Fibroblast of pulmonary artery (primary cell): ENCODE measurements at regions not wholly inside any gene's neighbourhood (a gene's known extent, or its start where the extent isn't known, plus 50 kb on each side); places are given as distances from the start of the nearest gene placed in this dataset.

Source experiments
- DNase-seq: peaks from one replicate; pipeline ENCODE4 v3.0.0-alpha.2; 2010; ENCODE audit warnings: low read depth
- H3K4me3 ChIP-seq: replicated peaks from 2 replicates; pipeline ENCODE4 v1.5.1; 2011; ENCODE audit warnings: low read depth, mild to moderate bottlenecking, control low read depth, low read length, moderate library complexity
- TF ChIP-seq, protein P1 (sequence below): IDR thresholded peaks from 2 replicates; pipeline ENCODE4 v1.5.1; 2011; ENCODE audit warnings: mild to moderate bottlenecking, control low read depth, low read length, inconsistent platforms; ENCODE audit errors: missing control alignments

DNA sequence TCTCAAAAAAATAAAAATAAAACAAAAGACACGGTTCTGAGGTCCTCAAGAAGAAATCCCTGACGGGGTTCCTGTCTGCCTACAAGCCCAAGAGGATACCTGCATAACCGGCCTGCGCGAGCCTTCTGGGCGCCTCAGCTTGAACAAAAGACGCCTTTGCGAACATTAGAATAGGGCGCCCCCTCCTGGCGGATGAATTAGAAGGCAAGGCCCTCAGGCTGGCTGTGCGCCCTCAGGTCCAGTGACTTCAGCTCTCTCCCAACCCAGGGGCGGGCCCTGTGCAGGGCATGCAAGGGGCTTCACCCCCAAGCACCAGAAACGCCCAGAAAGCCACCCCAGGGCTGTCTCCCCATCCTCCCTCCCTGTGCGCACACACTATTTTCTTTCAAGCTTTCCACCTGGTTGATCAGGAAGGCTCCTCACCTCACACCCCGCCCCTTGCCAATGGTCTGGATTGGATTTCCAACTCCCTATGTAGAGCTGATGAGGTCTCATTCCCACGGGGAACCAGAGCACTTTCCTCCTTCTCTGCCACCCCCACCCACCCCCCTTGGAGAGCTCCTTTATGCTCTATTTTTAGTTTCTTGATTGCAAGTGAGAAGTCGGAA is 273.3 kb downstream of the BUD13 start:
- TF ChIP-seq, protein P1, sequence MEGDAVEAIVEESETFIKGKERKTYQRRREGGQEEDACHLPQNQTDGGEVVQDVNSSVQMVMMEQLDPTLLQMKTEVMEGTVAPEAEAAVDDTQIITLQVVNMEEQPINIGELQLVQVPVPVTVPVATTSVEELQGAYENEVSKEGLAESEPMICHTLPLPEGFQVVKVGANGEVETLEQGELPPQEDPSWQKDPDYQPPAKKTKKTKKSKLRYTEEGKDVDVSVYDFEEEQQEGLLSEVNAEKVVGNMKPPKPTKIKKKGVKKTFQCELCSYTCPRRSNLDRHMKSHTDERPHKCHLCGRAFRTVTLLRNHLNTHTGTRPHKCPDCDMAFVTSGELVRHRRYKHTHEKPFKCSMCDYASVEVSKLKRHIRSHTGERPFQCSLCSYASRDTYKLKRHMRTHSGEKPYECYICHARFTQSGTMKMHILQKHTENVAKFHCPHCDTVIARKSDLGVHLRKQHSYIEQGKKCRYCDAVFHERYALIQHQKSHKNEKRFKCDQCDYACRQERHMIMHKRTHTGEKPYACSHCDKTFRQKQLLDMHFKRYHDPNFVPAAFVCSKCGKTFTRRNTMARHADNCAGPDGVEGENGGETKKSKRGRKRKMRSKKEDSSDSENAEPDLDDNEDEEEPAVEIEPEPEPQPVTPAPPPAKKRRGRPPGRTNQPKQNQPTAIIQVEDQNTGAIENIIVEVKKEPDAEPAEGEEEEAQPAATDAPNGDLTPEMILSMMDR: peak; percentile 44

DNA sequence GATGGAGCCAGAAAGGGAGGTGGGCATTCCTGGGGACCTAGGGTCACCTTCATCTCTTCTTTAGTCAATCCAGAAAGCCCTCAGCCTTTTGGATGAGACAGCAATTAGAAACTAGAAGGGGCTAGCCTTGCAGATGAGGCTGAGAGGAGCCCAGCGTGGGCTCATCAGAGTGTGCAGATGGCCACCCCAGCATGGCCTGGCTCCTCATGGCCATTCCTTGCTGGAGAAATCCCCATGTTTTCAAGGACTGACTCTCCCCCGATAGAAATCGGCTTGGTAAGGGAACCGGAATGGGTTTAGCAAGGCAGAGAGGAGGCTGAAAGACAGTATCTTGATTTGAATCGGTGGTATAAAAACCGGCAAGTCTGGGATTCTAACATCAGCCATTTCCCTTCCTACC is 274.6 kb downstream of the BUD13 start:
- TF ChIP-seq, protein P1: no peak
- no peak for DNase-seq

More for the DNA sequence above, 273.3 kb downstream of the BUD13 start:
- no peak overlapping the region for H3K4me3 ChIP-seq
- peak; percentile 41 for DNase-seq

DNA sequence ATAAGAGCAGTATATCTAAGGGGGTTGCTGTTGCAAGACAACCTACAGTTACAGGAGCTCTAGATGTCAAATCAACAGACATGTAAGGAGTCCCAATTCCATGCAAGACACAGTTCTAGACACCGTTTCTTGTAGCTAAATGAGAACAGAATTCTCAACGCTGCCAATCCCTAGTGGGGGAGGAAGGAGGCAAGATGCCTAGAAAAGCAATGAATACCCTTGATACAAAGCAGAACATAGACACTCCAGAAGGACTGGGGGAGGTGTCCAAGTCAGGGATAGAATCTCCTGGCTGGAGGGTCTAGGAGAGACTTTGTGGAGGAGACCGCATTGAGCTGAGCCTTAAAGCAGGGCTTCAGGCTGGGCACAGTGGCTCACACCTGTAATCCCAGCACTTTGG is 280.2 kb downstream of the BUD13 start:
- no peak overlapping the region for H3K4me3 ChIP-seq
- no peak for DNase-seq
- TF ChIP-seq, protein P1: no peak

More for the DNA sequence above, 274.6 kb downstream of the BUD13 start:
- no peak overlapping the region for H3K4me3 ChIP-seq

DNA sequence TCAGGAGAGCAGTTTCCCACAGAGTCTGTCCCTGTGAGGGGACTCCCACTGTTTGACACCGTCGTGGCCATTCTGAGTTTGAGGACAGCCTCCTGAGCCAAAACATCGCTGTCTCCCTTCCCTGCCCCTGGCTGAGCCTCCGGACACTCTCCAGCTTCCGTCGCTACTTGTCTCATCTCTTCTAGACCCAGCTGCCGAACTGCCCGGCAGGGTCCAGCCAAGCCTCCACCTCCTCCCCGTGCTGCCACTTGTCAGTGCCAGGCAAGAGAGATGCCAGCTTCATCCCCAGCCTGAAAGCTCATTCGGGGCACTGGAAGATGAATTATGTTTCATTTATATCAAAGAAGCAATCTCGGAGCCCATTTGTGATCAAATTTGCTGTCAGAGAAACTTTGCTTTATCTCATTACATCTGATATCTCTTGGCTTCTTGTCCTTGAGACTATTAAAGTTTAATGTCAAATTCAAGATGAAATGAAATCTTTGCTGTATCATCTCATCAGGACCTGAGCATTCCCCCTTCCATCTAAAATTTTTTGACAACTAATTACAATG is 283.9 kb downstream of the BUD13 start:
- no peak overlapping the region for H3K4me3 ChIP-seq
- TF ChIP-seq, protein P1: no peak
- DNase-seq: no peak

DNA sequence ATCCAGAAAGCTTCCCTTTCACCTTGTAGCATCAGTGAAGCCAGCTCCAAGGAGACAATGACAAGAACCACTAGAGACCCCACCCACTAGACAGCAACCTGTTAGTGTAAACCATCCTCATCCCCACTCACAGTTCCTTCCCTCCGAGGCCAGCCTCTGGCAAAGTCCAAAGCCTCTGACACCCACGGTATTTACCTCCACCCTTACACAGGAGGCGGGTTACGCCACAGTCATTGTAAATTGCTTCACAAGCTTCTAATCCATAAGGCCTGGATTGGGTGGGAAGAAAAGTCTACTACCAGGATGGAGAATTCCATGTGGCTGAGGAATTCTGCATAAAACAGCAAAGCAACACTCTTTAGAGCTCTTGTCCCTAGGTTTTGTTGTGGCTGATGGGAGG is 287.4 kb downstream of the BUD13 start:
- no peak for DNase-seq
- TF ChIP-seq, protein P1: no peak
- H3K4me3 ChIP-seq: no peak overlapping the region

DNA sequence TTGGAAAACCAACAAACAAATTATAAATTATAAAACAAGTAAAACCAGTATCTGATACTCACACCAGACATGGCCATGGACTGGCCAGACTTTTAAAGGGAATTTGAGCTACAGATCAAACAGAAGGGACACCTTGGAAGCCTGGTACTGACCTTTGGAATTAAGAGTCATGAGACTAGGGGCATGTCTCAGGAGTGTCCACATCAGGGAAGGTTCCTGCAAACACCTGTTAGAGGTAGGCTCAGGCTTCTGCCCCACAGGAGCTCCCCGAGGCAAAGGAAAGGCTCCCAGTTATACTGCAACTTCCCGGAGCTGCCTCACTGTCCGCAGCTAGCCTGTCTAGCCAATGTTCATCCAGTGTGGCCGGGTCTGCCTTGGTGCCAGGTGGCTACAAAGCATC is 290.1 kb downstream of the BUD13 start:
- DNase-seq: no peak
- TF ChIP-seq, protein P1: no peak
- no peak overlapping the region for H3K4me3 ChIP-seq

DNA sequence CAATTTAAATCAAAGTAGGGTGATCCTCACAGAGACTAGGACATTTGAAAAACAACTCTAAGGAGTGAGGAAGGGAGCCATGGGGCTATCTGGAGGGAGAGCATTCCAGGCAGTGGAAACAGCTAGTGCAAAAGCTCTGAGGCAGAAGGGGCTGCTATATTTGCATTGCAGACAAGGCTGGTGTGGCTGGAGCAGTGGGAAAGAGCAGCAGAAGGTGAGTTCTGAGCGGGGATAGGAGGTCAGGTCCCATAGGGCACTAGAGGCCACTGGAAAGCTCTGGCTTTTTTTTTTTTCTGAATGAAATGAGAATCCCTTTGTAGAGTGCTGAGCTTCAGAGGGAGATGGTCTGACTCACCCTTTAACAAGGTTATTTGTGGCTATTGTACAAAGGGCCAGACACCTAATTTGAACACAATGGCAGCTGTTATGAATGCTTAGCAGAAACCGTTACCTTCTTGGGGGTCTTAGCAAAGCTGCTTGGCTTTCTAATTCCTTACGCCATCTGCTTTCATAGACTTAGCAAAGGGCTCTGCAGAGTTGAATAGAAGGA is 291.6 kb downstream of the BUD13 start:
- no peak overlapping the region for H3K4me3 ChIP-seq
- TF ChIP-seq, protein P1: no peak
- DNase-seq: no peak
